ENCODE measurements at regions not wholly inside any gene's neighbourhood (a gene's known extent, or its start where the extent isn't known, plus 50 kb on each side); places are given as distances from the start of the nearest gene placed in this dataset.

DNA sequence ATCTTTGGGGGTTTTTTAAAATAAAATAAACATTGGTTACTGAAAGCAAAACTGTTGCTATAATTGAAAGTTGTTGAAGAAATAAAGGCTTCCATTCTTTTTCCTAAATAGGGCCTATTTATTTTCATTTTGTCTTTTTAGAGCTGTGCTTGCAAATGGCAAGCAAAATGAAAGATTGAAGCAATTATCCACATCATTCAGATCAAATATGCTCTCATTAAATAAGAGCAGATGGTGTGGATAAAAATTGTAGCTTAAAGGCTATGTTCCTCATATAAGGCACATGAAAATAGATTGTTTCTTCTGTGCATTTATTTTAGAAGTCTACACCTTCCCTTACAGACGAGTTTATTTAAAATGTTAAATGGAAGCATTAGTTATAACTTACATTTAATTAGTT lies 1317.7 kb downstream of the MRPL39 start:
- Histone ChIP-seq H3K4me1 (ENCODE audit: low read length) (0 out of 2 replicates have a peak, but pooled peaks cover 3% of the 10 kb centered on the region), H2AFZ (ENCODE audit: low read length) (no peak overlapping the region), H3K27me3 (replicated peaks; ENCODE audit: insufficient read depth, low read length) (no peaks in the 10 kb centered on the region), H3K36me3 (replicated peaks; ENCODE audit: insufficient read depth, low read length) (no peaks in the 10 kb centered on the region), H3F3A (ENCODE audit: insufficient read depth, low read length) (no peaks in the 10 kb centered on the region), H3K4me2 (ENCODE audit: low read depth, low read length) (no peak overlapping the region), H3K9me2 (replicated peaks; ENCODE audit: insufficient read depth, low read length) (no peaks in the 10 kb centered on the region), H3K79me2 (ENCODE audit: low read length) (no peaks in the 10 kb centered on the region), H4K20me1 (ENCODE audit: insufficient read depth, low read length) (no peaks in the 10 kb centered on the region), H3K9ac (ENCODE audit: low read length) (no peak overlapping the region), H3K9me3 (replicated peaks; ENCODE audit: insufficient read depth, low read length) (no peaks in the 10 kb centered on the region), H3K4me3 (ENCODE audit: low read length) (no peak overlapping the region), H3K27ac (ENCODE audit: low read length) (no peak overlapping the region)
- DNase-seq = no peak
- no peak for TF ChIP-seq EZH2phosphoT487 (IDR thresholded peaks at IDR 0.05; ENCODE audit: low read length)
- TF ChIP-seq, protein P1, sequence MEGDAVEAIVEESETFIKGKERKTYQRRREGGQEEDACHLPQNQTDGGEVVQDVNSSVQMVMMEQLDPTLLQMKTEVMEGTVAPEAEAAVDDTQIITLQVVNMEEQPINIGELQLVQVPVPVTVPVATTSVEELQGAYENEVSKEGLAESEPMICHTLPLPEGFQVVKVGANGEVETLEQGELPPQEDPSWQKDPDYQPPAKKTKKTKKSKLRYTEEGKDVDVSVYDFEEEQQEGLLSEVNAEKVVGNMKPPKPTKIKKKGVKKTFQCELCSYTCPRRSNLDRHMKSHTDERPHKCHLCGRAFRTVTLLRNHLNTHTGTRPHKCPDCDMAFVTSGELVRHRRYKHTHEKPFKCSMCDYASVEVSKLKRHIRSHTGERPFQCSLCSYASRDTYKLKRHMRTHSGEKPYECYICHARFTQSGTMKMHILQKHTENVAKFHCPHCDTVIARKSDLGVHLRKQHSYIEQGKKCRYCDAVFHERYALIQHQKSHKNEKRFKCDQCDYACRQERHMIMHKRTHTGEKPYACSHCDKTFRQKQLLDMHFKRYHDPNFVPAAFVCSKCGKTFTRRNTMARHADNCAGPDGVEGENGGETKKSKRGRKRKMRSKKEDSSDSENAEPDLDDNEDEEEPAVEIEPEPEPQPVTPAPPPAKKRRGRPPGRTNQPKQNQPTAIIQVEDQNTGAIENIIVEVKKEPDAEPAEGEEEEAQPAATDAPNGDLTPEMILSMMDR (IDR thresholded peaks at IDR 0.05; ENCODE audit: low read length) = no peak
- no peak for TF ChIP-seq EZH2 (optimal IDR thresholded peaks at IDR 0.05; ENCODE audit: low read depth, low read length)

DNA sequence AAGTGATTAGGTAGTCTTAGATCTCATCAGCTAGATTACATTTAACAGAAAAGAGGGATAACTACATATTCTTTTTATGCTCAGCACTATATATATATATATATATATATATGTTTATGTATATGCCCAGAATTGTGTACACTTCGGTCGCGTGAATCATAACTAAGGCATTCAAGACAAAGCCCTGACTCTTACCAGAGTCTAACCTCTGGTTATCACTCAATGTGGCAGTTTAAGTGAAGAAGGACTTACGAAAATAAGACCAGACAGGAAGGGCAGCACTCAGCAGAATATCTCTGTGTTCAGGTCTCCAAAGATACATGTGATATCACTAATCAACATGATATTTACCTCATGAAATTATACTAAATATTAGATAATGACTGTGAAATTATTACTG lies 1326.7 kb downstream of the MRPL39 start:
- H3K79me2 ChIP-seq (ENCODE audit: low read length) = no peaks in the 10 kb centered on the region
- H3K36me3 ChIP-seq (replicated peaks; ENCODE audit: insufficient read depth, low read length) = no peaks in the 10 kb centered on the region
- TF ChIP-seq, protein P1 (IDR thresholded peaks at IDR 0.05; ENCODE audit: low read length) = no peak
- no peak for TF ChIP-seq EZH2 (optimal IDR thresholded peaks at IDR 0.05; ENCODE audit: low read depth, low read length)
- no peak for TF ChIP-seq EZH2phosphoT487 (IDR thresholded peaks at IDR 0.05; ENCODE audit: low read length)
- no peak for DNase-seq
- H3K27ac ChIP-seq (ENCODE audit: low read length) = no peak overlapping the region
- no peaks in the 10 kb centered on the region; the same call in 1 of the 2 replicates for H3K9me2 ChIP-seq (replicated peaks; ENCODE audit: insufficient read depth, low read length)
- H3K9me3 ChIP-seq (replicated peaks; ENCODE audit: insufficient read depth, low read length) = no peaks in the 10 kb centered on the region
- no peak overlapping the region for H3K4me3 ChIP-seq (ENCODE audit: low read length)
- H3K4me2 ChIP-seq (ENCODE audit: low read depth, low read length) = no peak overlapping the region
- H3K4me1 ChIP-seq (ENCODE audit: low read length) = no peaks in the 10 kb centered on the region
- no peak overlapping the region for H3K9ac ChIP-seq (ENCODE audit: low read length)
- no peak overlapping the region for H2AFZ ChIP-seq (ENCODE audit: low read length)
- no peaks in the 10 kb centered on the region for H3K27me3 ChIP-seq (replicated peaks; ENCODE audit: insufficient read depth, low read length)
- no peaks in the 10 kb centered on the region for H3F3A ChIP-seq (ENCODE audit: insufficient read depth, low read length)
- no peaks in the 10 kb centered on the region for H4K20me1 ChIP-seq (ENCODE audit: insufficient read depth, low read length)

DNA sequence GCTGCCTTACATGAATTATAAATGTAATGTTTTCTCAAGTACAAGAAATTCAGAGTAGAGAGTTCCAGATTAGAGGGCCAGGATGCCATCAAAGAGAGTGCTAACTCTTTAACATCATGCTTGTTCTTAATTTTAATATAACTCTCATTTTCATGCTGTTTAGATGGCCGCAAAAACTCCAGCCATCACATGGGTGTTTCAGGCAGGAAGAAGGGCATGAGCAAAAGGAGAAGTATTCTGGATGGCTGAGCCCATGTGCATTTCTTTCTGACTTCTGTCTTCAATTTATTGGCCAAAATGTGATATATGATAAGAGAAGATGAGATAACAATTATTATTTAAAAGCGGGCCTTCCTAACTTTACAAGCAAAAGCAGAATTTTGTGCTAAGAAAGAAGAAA lies 1328.6 kb downstream of the MRPL39 start:
- H3K9ac ChIP-seq (ENCODE audit: low read length) = no peak overlapping the region
- no peak overlapping the region for H3K27ac ChIP-seq (ENCODE audit: low read length)
- H3K27me3 ChIP-seq (replicated peaks; ENCODE audit: insufficient read depth, low read length) = no peaks in the 10 kb centered on the region
- H3K4me3 ChIP-seq (ENCODE audit: low read length) = no peak overlapping the region
- no peaks in the 10 kb centered on the region for H3K9me3 ChIP-seq (replicated peaks; ENCODE audit: insufficient read depth, low read length)
- no peaks in the 10 kb centered on the region; the same call in 1 of the 2 replicates for H3K9me2 ChIP-seq (replicated peaks; ENCODE audit: insufficient read depth, low read length)
- no peaks in the 10 kb centered on the region for H4K20me1 ChIP-seq (ENCODE audit: insufficient read depth, low read length)
- no peak overlapping the region for H2AFZ ChIP-seq (ENCODE audit: low read length)
- no peaks in the 10 kb centered on the region for H3K79me2 ChIP-seq (ENCODE audit: low read length)
- H3K36me3 ChIP-seq (replicated peaks; ENCODE audit: insufficient read depth, low read length) = no peaks in the 10 kb centered on the region
- TF ChIP-seq EZH2 (optimal IDR thresholded peaks at IDR 0.05; ENCODE audit: low read depth, low read length) (no peak), EZH2phosphoT487 (IDR thresholded peaks at IDR 0.05; ENCODE audit: low read length) (no peak)
- TF ChIP-seq, protein P1 (IDR thresholded peaks at IDR 0.05; ENCODE audit: low read length) = no peak
- no peak overlapping the region for H3K4me2 ChIP-seq (ENCODE audit: low read depth, low read length)
- no peaks in the 10 kb centered on the region for H3F3A ChIP-seq (ENCODE audit: insufficient read depth, low read length)
- no peaks in the 10 kb centered on the region for H3K4me1 ChIP-seq (ENCODE audit: low read length)
- no peak for DNase-seq
